ENCODE measurements at regions not wholly inside any gene's neighbourhood (a gene's known extent, or its start where the extent isn't known, plus 50 kb on each side); places are given as distances from the start of the nearest gene placed in this dataset.

GRCh38 chr6:48281217-48281616 lies 170.2 kb upstream of the PTCHD4 start:
- TF ChIP-seq CTCF (IDR thresholded peaks at IDR 0.05) (no peak), POLR2A (IDR thresholded peaks at IDR 0.05) (no peak)

Measured in testis (tissue), 2 donors.